Central memory CD8-positive, alpha-beta T cell (primary cell): ENCODE measurements at regions not wholly inside any gene's neighbourhood (a gene's known extent, or its start where the extent isn't known, plus 50 kb on each side); places are given as distances from the start of the nearest gene placed in this dataset.

Source experiments
- ATAC-seq: fragments of 150-1000 bp; cut with Tn5 transposase; replicated peaks from 2 replicates; pipeline ENCODE4 v1.10.0; 2022; ENCODE audit warnings: mild to moderate bottlenecking, moderate FRiP score, moderate number of reproducible peaks; ENCODE audit not compliant: poor library complexity, severe bottlenecking; ENCODE audit errors: extremely low read depth
- DNase-seq, 2 donors: peaks; one replicate each; pipeline ENCODE4 v3.0.0; 2021; ENCODE audit warnings: low spot score in 2 of 2
- H3K27ac Mint-ChIP-seq: one replicate; pipeline ENCODE4 v1.8.0; 2022; ENCODE audit warnings: low read depth, mild to moderate bottlenecking, moderate library complexity, mixed read lengths
- H3K27me3 Mint-ChIP-seq: one replicate; pipeline ENCODE4 v1.8.0; 2022; ENCODE audit warnings: mixed read lengths
- H3K36me3 Mint-ChIP-seq: one replicate; pipeline ENCODE4 v1.8.0; 2022; ENCODE audit warnings: mild to moderate bottlenecking, moderate library complexity, mixed read lengths; ENCODE audit not compliant: insufficient read depth
- H3K4me1 Mint-ChIP-seq: one replicate; pipeline ENCODE4 v1.8.0; 2022; ENCODE audit warnings: mixed read lengths
- H3K4me3 Mint-ChIP-seq: one replicate; pipeline ENCODE4 v1.8.0; 2022; ENCODE audit warnings: mild to moderate bottlenecking, moderate library complexity, mixed read lengths
- H3K9me3 Mint-ChIP-seq: one replicate; pipeline ENCODE4 v1.8.0; 2022; ENCODE audit warnings: mixed read lengths

DNA sequence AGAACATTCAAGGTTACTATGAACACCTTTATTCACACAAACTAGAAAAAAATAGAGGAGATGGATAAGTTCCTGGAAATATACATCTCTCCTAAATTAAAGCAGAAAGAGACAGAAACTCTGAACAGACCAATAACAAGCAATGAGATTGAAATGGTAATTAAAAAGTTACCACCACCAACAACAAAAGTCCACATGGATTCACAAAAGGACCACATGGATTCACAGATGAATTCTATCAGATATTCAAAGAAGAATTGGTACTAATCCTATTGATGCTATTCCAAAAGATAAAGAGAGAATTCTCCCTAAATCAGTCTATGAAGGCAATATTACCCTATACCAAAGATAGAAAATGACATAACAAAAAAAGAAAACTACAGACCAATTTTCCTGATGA is 518.9 kb downstream of the PRDM9 start:
- H3K27me3 Mint-ChIP-seq = no peaks in the 10 kb centered on the region
- no peak for DNase-seq
- no peaks in the 10 kb centered on the region for H3K36me3 Mint-ChIP-seq
- no peak overlapping the region for H3K27ac Mint-ChIP-seq
- no peaks in the 10 kb centered on the region for H3K4me1 Mint-ChIP-seq
- H3K9me3 Mint-ChIP-seq = peaks cover 48% of the 10 kb centered on the region
- ATAC-seq = no peak
- no peak overlapping the region for H3K4me3 Mint-ChIP-seq

GRCh38 chr5:24042688-24043087 is 535.3 kb downstream of the PRDM9 start:
- peaks cover 33% of the 10 kb centered on the region for H3K9me3 Mint-ChIP-seq
- ATAC-seq (no peak), DNase-seq (no peak)
- no peaks in the 10 kb centered on the region for H3K36me3 Mint-ChIP-seq
- no peak overlapping the region for H3K4me3 Mint-ChIP-seq
- H3K27me3 Mint-ChIP-seq = no peaks in the 10 kb centered on the region
- no peak overlapping the region for H3K27ac Mint-ChIP-seq
- no peaks in the 10 kb centered on the region for H3K4me1 Mint-ChIP-seq

- H3K4me1 Mint-ChIP-seq = no peaks in the 10 kb centered on the region
- ATAC-seq (no peak), DNase-seq (no peak)
- no peak overlapping the region for H3K27ac Mint-ChIP-seq
- no peaks in the 10 kb centered on the region for H3K27me3 Mint-ChIP-seq
- H3K9me3 Mint-ChIP-seq = peaks cover 24% of the 10 kb centered on the region
- H3K4me3 Mint-ChIP-seq = no peak overlapping the region
- H3K36me3 Mint-ChIP-seq = no peaks in the 10 kb centered on the region
Measured at GRCh38 chr5:24045046-24045445, 537.6 kb downstream of the PRDM9 start.

DNA sequence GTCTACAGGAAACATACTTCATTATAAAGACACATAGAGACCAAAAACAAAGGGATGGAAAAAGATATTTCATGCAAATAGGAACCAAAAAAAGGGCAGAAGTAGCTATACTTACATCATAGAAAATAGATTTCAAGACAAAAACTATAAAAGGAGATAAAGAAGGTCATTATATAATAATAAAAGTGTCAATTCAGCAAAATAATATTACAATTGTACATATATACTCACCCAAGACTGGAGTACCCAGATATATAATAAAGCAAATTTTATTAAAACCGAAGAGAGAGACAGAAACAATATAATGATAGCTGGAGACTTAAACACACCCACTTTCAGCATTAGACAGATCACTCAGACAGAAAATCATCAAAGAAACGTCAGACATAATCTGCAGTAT is 546.3 kb downstream of the PRDM9 start:
- peaks cover 39% of the 10 kb centered on the region for H3K9me3 Mint-ChIP-seq

DNA sequence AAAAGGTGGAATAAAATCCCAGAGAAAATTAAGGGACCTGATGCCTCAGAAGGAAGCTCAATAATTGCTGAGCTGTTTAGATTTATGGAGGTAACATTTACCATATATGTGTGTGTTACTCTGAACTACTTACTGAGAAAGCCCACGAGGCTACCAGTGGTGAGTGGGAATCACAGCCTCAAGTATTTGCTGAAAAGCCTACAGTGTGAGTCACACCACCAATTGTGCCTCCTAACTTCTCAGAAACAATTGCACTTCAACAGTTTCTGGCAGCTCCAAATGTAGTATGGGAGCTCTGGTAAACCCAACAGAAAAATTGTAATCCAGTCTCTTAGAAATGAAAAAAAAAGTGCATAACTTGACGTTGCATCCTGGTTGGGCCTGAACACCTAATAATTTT is 551.6 kb downstream of the PRDM9 start:
- no peak overlapping the region for H3K4me3 Mint-ChIP-seq
- H3K9me3 Mint-ChIP-seq = peaks cover 14% of the 10 kb centered on the region
- no peak for ATAC-seq
- DNase-seq = no peak
- no peak overlapping the region for H3K27ac Mint-ChIP-seq
- peaks cover 2% of the 10 kb centered on the region for H3K36me3 Mint-ChIP-seq
- H3K4me1 Mint-ChIP-seq = no peaks in the 10 kb centered on the region
- no peaks in the 10 kb centered on the region for H3K27me3 Mint-ChIP-seq

More for the DNA sequence above, 546.3 kb downstream of the PRDM9 start:
- no peak overlapping the region for H3K27ac Mint-ChIP-seq
- H3K27me3 Mint-ChIP-seq = no peaks in the 10 kb centered on the region
- ATAC-seq = no peak
- H3K4me1 Mint-ChIP-seq = no peaks in the 10 kb centered on the region
- no peak overlapping the region for H3K4me3 Mint-ChIP-seq
- no peak for DNase-seq
- no peaks in the 10 kb centered on the region for H3K36me3 Mint-ChIP-seq

- Mint-ChIP-seq H3K4me3 (no peak overlapping the region), H3K36me3 (peaks cover 2% of the 10 kb centered on the region), H3K27ac (no peak overlapping the region), H3K4me1 (no peaks in the 10 kb centered on the region), H3K9me3 (peaks cover 17% of the 10 kb centered on the region), H3K27me3 (no peaks in the 10 kb centered on the region)
- DNase-seq = no peak
- ATAC-seq = no peak
Measured at GRCh38 chr5:24059716-24060115, 552.3 kb downstream of the PRDM9 start.

DNA sequence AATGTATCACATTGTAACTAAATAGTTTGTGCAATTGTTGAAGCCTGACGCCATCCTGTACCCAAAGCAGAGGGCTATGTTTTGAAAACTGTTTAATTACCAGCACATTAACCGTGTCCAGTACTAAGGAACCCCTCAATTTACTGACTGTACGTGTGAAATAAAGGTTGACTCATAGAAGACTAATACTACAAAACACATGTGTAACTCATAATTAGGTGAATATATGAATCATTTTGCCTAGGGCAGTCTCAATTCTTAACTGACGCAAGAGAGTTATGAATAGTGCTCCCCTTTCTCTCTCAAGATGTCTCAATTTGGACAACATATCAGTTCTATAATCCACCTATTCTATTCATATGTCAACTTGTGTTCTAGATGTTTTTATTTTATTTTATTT is 558.4 kb downstream of the PRDM9 start:
- no peak overlapping the region for H3K27ac Mint-ChIP-seq
- H3K27me3 Mint-ChIP-seq = no peaks in the 10 kb centered on the region
- no peak for DNase-seq
- H3K36me3 Mint-ChIP-seq = peaks cover 2% of the 10 kb centered on the region
- H3K4me1 Mint-ChIP-seq = no peaks in the 10 kb centered on the region
- no peak for ATAC-seq
- H3K9me3 Mint-ChIP-seq = peaks cover 31% of the 10 kb centered on the region
- H3K4me3 Mint-ChIP-seq = no peak overlapping the region

GRCh38 chr5:24067208-24067607 is 559.8 kb downstream of the PRDM9 start:
- no peak for DNase-seq
- Mint-ChIP-seq H3K4me3 (no peak overlapping the region), H3K36me3 (no peaks in the 10 kb centered on the region), H3K27ac (no peak overlapping the region), H3K9me3 (peaks cover 31% of the 10 kb centered on the region), H3K27me3 (no peaks in the 10 kb centered on the region), H3K4me1 (no peaks in the 10 kb centered on the region)
- ATAC-seq = no peak

- H3K36me3 Mint-ChIP-seq = no peaks in the 10 kb centered on the region
- H3K4me1 Mint-ChIP-seq = no peaks in the 10 kb centered on the region
- no peak for ATAC-seq
- DNase-seq = no peak
- no peak overlapping the region for H3K27ac Mint-ChIP-seq
- no peak overlapping the region for H3K4me3 Mint-ChIP-seq
- H3K27me3 Mint-ChIP-seq = no peaks in the 10 kb centered on the region
- H3K9me3 Mint-ChIP-seq = peaks cover 36% of the 10 kb centered on the region
Measured at GRCh38 chr5:24068524-24068923, 561.1 kb downstream of the PRDM9 start.

- Mint-ChIP-seq H3K36me3 (no peaks in the 10 kb centered on the region), H3K27me3 (no peaks in the 10 kb centered on the region), H3K9me3 (peaks cover 19% of the 10 kb centered on the region), H3K4me1 (no peaks in the 10 kb centered on the region), H3K4me3 (no peak overlapping the region), H3K27ac (no peak overlapping the region)
- DNase-seq (no peak), ATAC-seq (no peak)
Measured at GRCh38 chr5:24073107-24073506, 565.7 kb downstream of the PRDM9 start.

DNA sequence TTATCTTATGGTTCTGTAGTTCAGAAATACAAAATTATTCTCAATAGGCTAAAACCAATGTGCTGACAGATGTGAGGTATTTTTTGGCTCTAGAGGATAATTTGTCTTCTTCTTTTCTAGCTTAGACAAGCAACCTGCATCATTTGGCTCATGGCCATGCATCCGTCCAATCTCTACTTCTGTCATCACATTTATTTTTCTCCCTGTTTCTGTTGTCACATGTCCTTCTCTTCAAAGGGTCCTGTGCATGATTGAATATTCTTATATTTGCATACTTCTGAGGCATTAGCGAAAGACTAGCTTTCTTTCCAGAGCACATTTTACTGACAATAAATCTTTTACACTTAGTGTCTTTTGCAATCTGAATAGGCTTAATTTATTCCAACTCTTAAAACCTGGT is 564.7 kb downstream of the CDH10 start:
- no peaks in the 10 kb centered on the region for H3K4me1 Mint-ChIP-seq
- no peak for ATAC-seq
- H3K27me3 Mint-ChIP-seq = no peaks in the 10 kb centered on the region
- peaks cover 4% of the 10 kb centered on the region for H3K9me3 Mint-ChIP-seq
- no peak for DNase-seq
- no peak overlapping the region for H3K27ac Mint-ChIP-seq
- no peak overlapping the region for H3K4me3 Mint-ChIP-seq
- no peaks in the 10 kb centered on the region for H3K36me3 Mint-ChIP-seq

DNA sequence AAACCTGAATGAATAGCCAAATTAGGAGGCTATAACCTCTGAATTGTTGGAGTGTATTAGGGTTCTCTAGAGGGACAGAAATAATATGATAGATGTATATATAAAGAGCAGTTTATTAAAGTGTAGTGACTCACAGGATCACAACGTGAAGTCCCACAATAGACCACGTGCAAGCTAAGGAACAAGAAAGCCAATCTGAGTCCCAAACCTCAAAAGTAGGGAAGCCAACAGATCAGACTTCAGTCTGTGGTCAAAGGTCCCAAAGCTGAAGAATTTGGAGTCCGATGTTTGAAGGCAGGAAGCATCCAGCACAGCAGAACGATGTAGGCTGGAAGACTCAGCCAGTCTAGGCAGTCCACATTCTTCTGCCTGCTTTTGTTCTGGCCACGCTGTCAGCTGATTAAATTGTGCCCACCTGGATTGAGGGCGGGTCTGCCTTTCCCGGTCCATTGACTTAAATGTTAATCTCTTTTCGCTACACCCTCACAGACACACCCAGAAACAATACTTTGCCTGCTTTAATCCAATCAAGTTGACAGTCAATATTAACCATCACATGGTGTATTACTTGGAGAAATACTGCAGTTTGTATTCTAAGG is 550.6 kb downstream of the CDH10 start:
- Mint-ChIP-seq H3K4me1 (no peaks in the 10 kb centered on the region), H3K27me3 (no peaks in the 10 kb centered on the region), H3K9me3 (peaks cover 38% of the 10 kb centered on the region), H3K36me3 (no peaks in the 10 kb centered on the region), H3K27ac (no peak overlapping the region), H3K4me3 (no peak overlapping the region)
- ATAC-seq (no peak), DNase-seq (no peak)

- no peak for ATAC-seq
- no peak for DNase-seq
- Mint-ChIP-seq H3K36me3 (no peaks in the 10 kb centered on the region), H3K9me3 (peaks cover 29% of the 10 kb centered on the region), H3K4me1 (no peaks in the 10 kb centered on the region), H3K27ac (no peak overlapping the region), H3K27me3 (no peaks in the 10 kb centered on the region), H3K4me3 (no peak overlapping the region)
Measured at GRCh38 chr5:24102010-24102409, 542.8 kb downstream of the CDH10 start.
